ENCODE measurements at regions not wholly inside any gene's neighbourhood (a gene's known extent, or its start where the extent isn't known, plus 50 kb on each side); places are given as distances from the start of the nearest gene placed in this dataset.

- no peak for DNase-seq (ENCODE audit: low read depth in 3 of 3, low spot score in 2 of 3)
Measured at GRCh38 chr11:11177156-11177808, 175.8 kb downstream of the CSNK2A3 start.

- DNase-seq (ENCODE audit: low read depth in 3 of 3, low spot score in 2 of 3) = no peak
Measured at GRCh38 chr11:11173316-11174025, 179.6 kb downstream of the CSNK2A3 start.

GRCh38 chr11:11171854-11172253 lies 181.2 kb downstream of the CSNK2A3 start:
- no peak for DNase-seq (ENCODE audit: low read depth in 3 of 3, low spot score in 2 of 3)

GRCh38 chr11:11171285-11171684 lies 181.8 kb downstream of the CSNK2A3 start:
- no peak for DNase-seq (ENCODE audit: low read depth in 3 of 3, low spot score in 2 of 3)

GRCh38 chr11:11170352-11171084 lies 182.5 kb downstream of the CSNK2A3 start:
- no peak for DNase-seq (ENCODE audit: low read depth in 3 of 3, low spot score in 2 of 3)

- DNase-seq (ENCODE audit: low read depth in 3 of 3, low spot score in 2 of 3) = no peak
Measured at GRCh38 chr11:11169715-11170351, 183.2 kb downstream of the CSNK2A3 start.

GRCh38 chr11:11167806-11168205 lies 185.2 kb downstream of the CSNK2A3 start:
- DNase-seq (ENCODE audit: low read depth in 3 of 3, low spot score in 2 of 3) = no peak

- no peak for DNase-seq (ENCODE audit: low read depth in 3 of 3, low spot score in 2 of 3)
Measured at GRCh38 chr11:11164334-11164690, 188.7 kb downstream of the CSNK2A3 start.

- DNase-seq (ENCODE audit: low read depth in 3 of 3, low spot score in 2 of 3) = no peak
Measured at GRCh38 chr11:11163669-11164333, 189.2 kb downstream of the CSNK2A3 start.

- DNase-seq (ENCODE audit: low read depth in 3 of 3, low spot score in 2 of 3) = no peak
Measured at GRCh38 chr11:11163236-11163635, 189.8 kb downstream of the CSNK2A3 start.

- no peak for DNase-seq (ENCODE audit: low read depth in 3 of 3, low spot score in 2 of 3)
Measured at GRCh38 chr11:11157185-11157584, 195.9 kb downstream of the CSNK2A3 start.

GRCh38 chr11:11155962-11156815 lies 196.9 kb downstream of the CSNK2A3 start:
- DNase-seq (ENCODE audit: low read depth in 3 of 3, low spot score in 2 of 3) = no peak

- DNase-seq (ENCODE audit: low read depth in 3 of 3, low spot score in 2 of 3) = no peak
Measured at GRCh38 chr11:11152877-11153276, 200.2 kb downstream of the CSNK2A3 start.

GRCh38 chr11:11149671-11150459 lies 203.2 kb downstream of the CSNK2A3 start:
- no peak for DNase-seq (ENCODE audit: low read depth in 3 of 3, low spot score in 2 of 3)

- DNase-seq (ENCODE audit: low read depth in 3 of 3, low spot score in 2 of 3) = no peak
Measured at GRCh38 chr11:11148596-11148995, 204.5 kb downstream of the CSNK2A3 start.

- DNase-seq (ENCODE audit: low read depth in 3 of 3, low spot score in 2 of 3) = peak in 1 of 3 donors; percentile 29
Measured at GRCh38 chr11:11148104-11148509, 204.9 kb downstream of the CSNK2A3 start.

GRCh38 chr11:11146830-11147229 lies 206.2 kb downstream of the CSNK2A3 start:
- DNase-seq (ENCODE audit: low read depth in 3 of 3, low spot score in 2 of 3) = no peak

GRCh38 chr11:11143849-11144248 lies 209.2 kb downstream of the CSNK2A3 start:
- DNase-seq (ENCODE audit: low read depth in 3 of 3, low spot score in 2 of 3) = no peak

- DNase-seq (ENCODE audit: low read depth in 3 of 3, low spot score in 2 of 3) = no peak
Measured at GRCh38 chr11:11142430-11142829, 210.6 kb downstream of the CSNK2A3 start.

Data from right renal cortex interstitium (tissue), 3 donors.